ENCODE measurements at regions not wholly inside any gene's neighbourhood (a gene's known extent, or its start where the extent isn't known, plus 50 kb on each side); places are given as distances from the start of the nearest gene placed in this dataset.

DNA sequence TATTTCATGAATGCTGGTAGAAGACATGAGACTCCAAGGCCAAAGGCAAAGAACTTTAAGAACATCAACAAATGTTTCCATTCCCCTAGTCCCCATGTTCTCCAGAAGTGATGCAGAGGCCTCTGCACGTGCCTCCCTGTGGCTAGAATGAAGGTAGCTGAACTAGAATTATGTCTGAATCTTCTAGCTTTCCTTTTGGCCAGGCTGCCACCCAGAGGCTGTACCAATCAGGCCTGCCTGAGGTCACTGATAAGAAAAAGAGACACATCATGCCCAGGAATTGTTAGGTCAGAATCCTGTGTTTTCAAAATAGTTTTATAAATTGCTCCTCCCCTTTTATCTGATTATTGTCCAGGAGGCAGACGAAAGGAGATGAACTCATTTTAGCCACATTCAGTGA lies 188.0 kb upstream of the SLC16A7 start:
- no peak for TF ChIP-seq CTCF (conservative IDR thresholded peaks at IDR 0.05; ENCODE audit: low read depth, low read length)
- no peak for TF ChIP-seq EZH2 (IDR thresholded peaks at IDR 0.05; ENCODE audit: borderline replicate concordance, low read depth, low read length, poor library complexity, severe bottlenecking)
